Panc1 (cell line): ENCODE measurements at regions not wholly inside any gene's neighbourhood (a gene's known extent, or its start where the extent isn't known, plus 50 kb on each side); places are given as distances from the start of the nearest gene placed in this dataset.

Experiments used
- ATAC-seq: fragments of 200-7000 bp; cut with Tn5 transposase; 2 replicates; pipeline ENCODE4 v1.9.1; 2020; ENCODE audit warnings: mild to moderate bottlenecking, moderate library complexity
- BruUV-seq: library from RNA; stranded (reverse); fragments of 400-500 nt; replicated peaks from 2 replicates; lab custom pipeline; 2021; lab: Mats Ljungman, UMichigan
- CTCF ChIA-PET: fragments of 300-600 bp; sonication (Branson Sonifier 250); formaldehyde crosslinking; loops from one replicate; lab custom pipeline; 2022; ENCODE audit warnings: antibody characterized with exemption; lab: Charles Lee
- POLR2A ChIA-PET: fragments of 300-600 bp; sonication (Branson Sonifier 250); formaldehyde crosslinking; loops from one replicate; lab custom pipeline; 2022; ENCODE audit warnings: antibody characterized with exemption; lab: Charles Lee
- DNase-seq: peaks from one replicate; pipeline ENCODE4 v3.0.0-alpha.2; 2010; ENCODE audit warnings: low read depth, low spot score
- H3K27ac ChIP-seq: 2 replicates; pipeline ENCODE4 v1.5.1; 2011; ENCODE audit warnings: mild to moderate bottlenecking, low read length, inconsistent platforms
- H3K27me3 ChIP-seq: fragments of 200-500 bp; sonication (Bioruptor generic); 2 replicates; pipeline ENCODE4 v1.6.0; 2014; ENCODE audit warnings: low read length, inconsistent platforms; ENCODE audit not compliant: control insufficient read depth, insufficient read depth
- H3K36me3 ChIP-seq: fragments of 200-500 bp; sonication (Bioruptor generic); 2 replicates; pipeline ENCODE4 v1.5.1; 2014; ENCODE audit warnings: inconsistent platforms, mild to moderate bottlenecking, low read length, moderate library complexity; ENCODE audit not compliant: control insufficient read depth, insufficient read depth
- H3K4me1 ChIP-seq: 2 replicates; pipeline ENCODE4 v1.5.1; 2011; ENCODE audit warnings: inconsistent platforms, mild to moderate bottlenecking, low read length, moderate library complexity; ENCODE audit not compliant: control insufficient read depth, insufficient read depth
- H3K4me3 ChIP-seq, 2 experiments: 2 replicates each; pipeline ENCODE4 v1.5.1; 2011 to 2012; ENCODE audit warnings: low read depth in 2 of 2, low read length in 2 of 2, mild to moderate bottlenecking in 2 of 2, inconsistent platforms in 1 of 2, moderate library complexity in 1 of 2
- H3K9me3 ChIP-seq: fragments of 200-500 bp; sonication (Bioruptor generic); 2 replicates; pipeline ENCODE4 v1.5.1; 2014; ENCODE audit warnings: low read depth, mild to moderate bottlenecking, inconsistent platforms, low read length, moderate library complexity; ENCODE audit not compliant: control insufficient read depth, insufficient read depth
- POLR2AphosphoS5 ChIP-seq: IDR thresholded peaks from 2 replicates; pipeline ENCODE4 v1.6.1; 2012; ENCODE audit warnings: mild to moderate bottlenecking, low read depth, low read length, moderate library complexity
- REST ChIP-seq, 2 experiments: IDR thresholded peaks; 2 replicates each; pipeline ENCODE4 v1.6.1; 2011 to 2012; ENCODE audit warnings: low read depth in 2 of 2, control low read depth in 1 of 2, low read length in 1 of 2, mild to moderate bottlenecking in 1 of 2, moderate library complexity in 1 of 2; ENCODE audit not compliant: insufficient read depth in 1 of 2
- SIN3A ChIP-seq: IDR thresholded peaks from 2 replicates; pipeline ENCODE4 v1.6.1; 2012; ENCODE audit warnings: low read depth, mild to moderate bottlenecking, low read length, moderate library complexity, borderline replicate concordance; ENCODE audit not compliant: insufficient read depth
- TCF7L2 ChIP-seq: IDR thresholded peaks from 2 replicates; pipeline ENCODE4 v1.6.1; 2011; ENCODE audit warnings: mild to moderate bottlenecking, low read depth, low read length, inconsistent platforms
- in situ Hi-C: cut with HindIII; loops from 2 replicates; pipeline ENCODE4 v1.10.0; 2016; ENCODE audit warnings: low sequenced_read_pairs, low pct_unique_long_range_greater_than_20kb
- intact Hi-C: fragments of 100-400 bp; cut with micrococcal nuclease; formaldehyde crosslinking; loops from one replicate; pipeline ENCODE4 v1.10.0; 2022; ENCODE audit not compliant: unreplicated experiment
- TF ChIP-seq, protein P1 (sequence below): fragments of 450-650 bp; IDR thresholded peaks from 2 replicates; pipeline ENCODE4 v1.5.1; 2017; ENCODE audit warnings: mild to moderate bottlenecking

GRCh38 chr7:46296526-46296925 is 375.5 kb upstream of the IGFBP3 start:
- Histone ChIP-seq H3K4me1 (no peaks in the 10 kb centered on the region), H3K27me3 (no peaks in the 10 kb centered on the region), H3K4me3 (no peak overlapping the region), H3K36me3 (no peaks in the 10 kb centered on the region), H3K9me3 (peaks cover 11% of the 10 kb centered on the region), H3K27ac (no peak overlapping the region)
- in situ Hi-C loops = no loop called here
- POLR2A ChIA-PET = interaction anchor here (0.6 kb wide), 1 partner anchor 9 kb away, joined by 4 read pairs; no protein-coding TSS in a partner anchor
- ATAC-seq = no peak
- CTCF ChIA-PET = no interaction called here
- BruUV-seq = no TSS peak
- no peak for TF ChIP-seq REST (IDR thresholded peaks at IDR 0.05; ENCODE audit: insufficient read depth in 1 of 2, low read depth in 2 of 2, low read length in 1 of 2)
- no peak for TF ChIP-seq POLR2AphosphoS5
- no peak for TF ChIP-seq SIN3A
- TF ChIP-seq, protein P1, sequence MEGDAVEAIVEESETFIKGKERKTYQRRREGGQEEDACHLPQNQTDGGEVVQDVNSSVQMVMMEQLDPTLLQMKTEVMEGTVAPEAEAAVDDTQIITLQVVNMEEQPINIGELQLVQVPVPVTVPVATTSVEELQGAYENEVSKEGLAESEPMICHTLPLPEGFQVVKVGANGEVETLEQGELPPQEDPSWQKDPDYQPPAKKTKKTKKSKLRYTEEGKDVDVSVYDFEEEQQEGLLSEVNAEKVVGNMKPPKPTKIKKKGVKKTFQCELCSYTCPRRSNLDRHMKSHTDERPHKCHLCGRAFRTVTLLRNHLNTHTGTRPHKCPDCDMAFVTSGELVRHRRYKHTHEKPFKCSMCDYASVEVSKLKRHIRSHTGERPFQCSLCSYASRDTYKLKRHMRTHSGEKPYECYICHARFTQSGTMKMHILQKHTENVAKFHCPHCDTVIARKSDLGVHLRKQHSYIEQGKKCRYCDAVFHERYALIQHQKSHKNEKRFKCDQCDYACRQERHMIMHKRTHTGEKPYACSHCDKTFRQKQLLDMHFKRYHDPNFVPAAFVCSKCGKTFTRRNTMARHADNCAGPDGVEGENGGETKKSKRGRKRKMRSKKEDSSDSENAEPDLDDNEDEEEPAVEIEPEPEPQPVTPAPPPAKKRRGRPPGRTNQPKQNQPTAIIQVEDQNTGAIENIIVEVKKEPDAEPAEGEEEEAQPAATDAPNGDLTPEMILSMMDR = no peak
- TF ChIP-seq TCF7L2 = no peak
- no peak for DNase-seq
- intact Hi-C loops = no loop called here

- no peaks in the 10 kb centered on the region for H3K27me3 ChIP-seq
- in situ Hi-C loops = no loop called here
- no peak overlapping the region for H3K4me3 ChIP-seq
- no peak for ATAC-seq
- BruUV-seq = no TSS peak
- H3K4me1 ChIP-seq = no peaks in the 10 kb centered on the region
- H3K27ac ChIP-seq = no peak overlapping the region
- no peaks in the 10 kb centered on the region for H3K36me3 ChIP-seq
- CTCF ChIA-PET = no interaction called here
- TF ChIP-seq POLR2AphosphoS5 (no peak), TCF7L2 (no peak), SIN3A (no peak), REST (IDR thresholded peaks at IDR 0.05; ENCODE audit: insufficient read depth in 1 of 2, low read depth in 2 of 2, low read length in 1 of 2) (no peak)
- TF ChIP-seq, protein P1 = no peak
- POLR2A ChIA-PET = no interaction called here
- no peak for DNase-seq
- peaks cover 11% of the 10 kb centered on the region for H3K9me3 ChIP-seq
- intact Hi-C loops = no loop called here
Observed at GRCh38 chr7:46294381-46294780, 373.3 kb upstream of the IGFBP3 start.
